H1 (cell line): ENCODE measurements at regions not wholly inside any gene's neighbourhood (a gene's known extent, or its start where the extent isn't known, plus 50 kb on each side); places are given as distances from the start of the nearest gene placed in this dataset.

Experiments used
- CTCF ChIA-PET: fragments of 300-600 bp; sonication (Branson Sonifier 250); formaldehyde crosslinking; loops from one replicate; lab custom pipeline; 2021; ENCODE audit not compliant: partially characterized antibody; lab: Charles Lee
- POLR2A ChIA-PET: fragments of 300-600 bp; sonication (Branson Sonifier 250); formaldehyde crosslinking; loops from one replicate; lab custom pipeline; 2021; ENCODE audit warnings: inconsistent platforms; ENCODE audit not compliant: partially characterized antibody; lab: Charles Lee
- DNase-seq, 2 experiments: peaks; one replicate each; pipeline versions ENCODE4 v3.0.0 to v3.0.0-alpha.2; 2010 to 2022; ENCODE audit warnings: low spot score in 2 of 2, low read depth in 1 of 2, mixed read lengths in 1 of 2
- FAIRE-seq: peaks from 2 replicates; lab custom pipeline; 2011; peaks lifted over from hg19 to GRCh38; lab: Jason Lieb, UNC
- H2AFZ ChIP-seq: 2 replicates; pipeline ENCODE4 v1.8.1; 2012; ENCODE audit warnings: low read length, inconsistent platforms
- H2AK5ac ChIP-seq: 2 replicates; pipeline ENCODE4 v1.6.1; 2013; ENCODE audit warnings: low read depth, low read length
- H2BK120ac ChIP-seq: replicated peaks from 2 replicates; pipeline ENCODE3; 2013; ENCODE audit warnings: low read depth, low read length, inconsistent platforms
- H2BK12ac ChIP-seq: 2 replicates; pipeline ENCODE4 v1.6.1; 2013; ENCODE audit warnings: low read depth, low read length
- H2BK15ac ChIP-seq: 2 replicates; pipeline ENCODE4 v1.6.1; 2013; ENCODE audit warnings: low read length
- H2BK20ac ChIP-seq: 2 replicates; pipeline ENCODE4 v1.6.1; 2013; ENCODE audit warnings: low read length
- H2BK5ac ChIP-seq: 2 replicates; pipeline ENCODE4 v1.6.1; 2013; ENCODE audit warnings: low read depth, low read length
- H3K14ac ChIP-seq: 2 replicates; pipeline ENCODE4 v1.6.1; 2013; ENCODE audit warnings: inconsistent platforms; ENCODE audit not compliant: insufficient read length
- H3K18ac ChIP-seq: 2 replicates; pipeline ENCODE4 v1.6.1; 2013; ENCODE audit warnings: low read length; ENCODE audit errors: extremely low read depth
- H3K23ac ChIP-seq: 2 replicates; pipeline ENCODE4 v1.6.1; 2013; ENCODE audit warnings: inconsistent platforms; ENCODE audit not compliant: insufficient read length
- H3K23me2 ChIP-seq: 2 replicates; pipeline ENCODE4 v1.6.1; 2013; ENCODE audit warnings: low read depth, low read length
- H3K27ac ChIP-seq: 2 replicates; pipeline ENCODE4 v1.6.1; 2011; ENCODE audit warnings: low read depth, low read length, inconsistent platforms
- H3K27me3 ChIP-seq, 4 experiments: replicated peaks in 1 of 4; 1 replicate in 1 of 4; 2 replicates in 3 of 4; pipeline versions ENCODE4 v1.6.1 to v1.8.1; 2011 to 2013; ENCODE audit warnings: low read length in 3 of 4, mild to moderate bottlenecking in 3 of 4, inconsistent platforms in 2 of 4, mixed read lengths in 2 of 4, moderate library complexity in 1 of 4; ENCODE audit not compliant: control insufficient read depth in 3 of 4, insufficient read depth in 3 of 4; ENCODE audit errors: extremely low read depth in 1 of 4
- H3K36me3 ChIP-seq, 4 experiments: 2 replicates each; pipeline versions ENCODE4 v1.6.1 to v1.8.1; 2011 to 2013; ENCODE audit warnings: mild to moderate bottlenecking in 4 of 4, low read length in 3 of 4, moderate library complexity in 2 of 4, control low read depth in 1 of 4, inconsistent platforms in 1 of 4; ENCODE audit not compliant: insufficient read depth in 4 of 4, control insufficient read depth in 2 of 4
- H3K4ac ChIP-seq: replicated peaks from 2 replicates; pipeline ENCODE3; 2013; ENCODE audit warnings: low read length, low read depth, mixed read lengths, inconsistent platforms; ENCODE audit not compliant: insufficient read length
- H3K4me1 ChIP-seq, 4 experiments: replicated peaks in 1 of 4; 1 replicate in 1 of 4; 2 replicates in 3 of 4; pipeline versions ENCODE4 v1.6.1 to v1.8.1; 2011 to 2013; ENCODE audit warnings: low read length in 3 of 4, inconsistent platforms in 2 of 4, mixed read lengths in 1 of 4; ENCODE audit not compliant: insufficient read depth in 4 of 4, control insufficient read depth in 3 of 4
- H3K4me2 ChIP-seq, 2 experiments: 2 replicates each; pipeline versions ENCODE4 v1.6.1 to v1.8.1; 2011 to 2013; ENCODE audit warnings: low read depth in 2 of 2, low read length in 2 of 2, control low read depth in 1 of 2, inconsistent platforms in 1 of 2, mild to moderate bottlenecking in 1 of 2; ENCODE audit not compliant: insufficient read depth in 1 of 2
- H3K4me3 ChIP-seq, 4 experiments: fragments of 200-600, 300-600 bp in 1 of 4; sonication (generic), shearing (Covaris generic), sonication (Bioruptor Twin) in 1 of 4; 2 replicates each; pipeline versions ENCODE4 v1.5.1 to v1.8.1; 2011 to 2016; ENCODE audit warnings: low read length in 4 of 4, low read depth in 3 of 4, control low read depth in 2 of 4, inconsistent platforms in 2 of 4, mild to moderate bottlenecking in 2 of 4, mixed read lengths in 1 of 4, moderate library complexity in 1 of 4; ENCODE audit not compliant: insufficient read depth in 2 of 4; ENCODE audit errors: extremely low read depth in 1 of 4
- H3K56ac ChIP-seq: replicated peaks from 2 replicates; pipeline ENCODE3; 2013; ENCODE audit warnings: low read depth, mild to moderate bottlenecking, mixed read lengths, low read length, inconsistent platforms; ENCODE audit not compliant: insufficient read length
- H3K79me1 ChIP-seq: 2 replicates; pipeline ENCODE4 v1.6.1; 2013; ENCODE audit warnings: low read depth, low read length, control low read depth
- H3K79me2 ChIP-seq, 2 experiments: 2 replicates each; pipeline versions ENCODE4 v1.6.1 to v1.8.1; 2012 to 2013; ENCODE audit warnings: low read length in 2 of 2, mild to moderate bottlenecking in 2 of 2, inconsistent platforms in 1 of 2; ENCODE audit not compliant: insufficient read depth in 2 of 2, control insufficient read depth in 1 of 2
- H3K9ac ChIP-seq, 4 experiments: replicated peaks in 1 of 4; 1 replicate in 1 of 4; 2 replicates in 3 of 4; pipeline versions ENCODE4 v1.6.1 to v1.8.1; 2011 to 2013; ENCODE audit warnings: low read depth in 3 of 4, low read length in 3 of 4, control low read depth in 2 of 4, mild to moderate bottlenecking in 2 of 4, moderate library complexity in 2 of 4, inconsistent platforms in 1 of 4; ENCODE audit errors: extremely low read depth in 1 of 4
- H3K9me3 ChIP-seq, 2 experiments: 2 replicates each; pipeline versions ENCODE4 v1.6.1 to v1.8.1; 2012 to 2013; ENCODE audit warnings: mild to moderate bottlenecking in 2 of 2, moderate library complexity in 2 of 2, control low read depth in 1 of 2, inconsistent platforms in 1 of 2, low read depth in 1 of 2, low read length in 1 of 2, mixed read lengths in 1 of 2; ENCODE audit not compliant: insufficient read depth in 2 of 2
- H4K20me1 ChIP-seq, 2 experiments: replicated peaks in 1 of 2; 2 replicates each; pipeline versions ENCODE3 to v1.8.1; 2011 to 2013; ENCODE audit warnings: inconsistent platforms in 2 of 2, low read length in 2 of 2, mild to moderate bottlenecking in 1 of 2; ENCODE audit not compliant: insufficient read depth in 2 of 2, control insufficient read depth in 1 of 2
- H4K5ac ChIP-seq: 2 replicates; pipeline ENCODE4 v1.6.1; 2013; ENCODE audit warnings: low read length, low read depth, mixed read lengths, inconsistent platforms; ENCODE audit not compliant: insufficient read length
- H4K8ac ChIP-seq: 2 replicates; pipeline ENCODE4 v1.8.0; 2013; ENCODE audit warnings: mild to moderate bottlenecking, moderate library complexity, low read length, inconsistent platforms; ENCODE audit not compliant: insufficient read depth; ENCODE audit errors: extremely low read depth
- H4K91ac ChIP-seq: replicated peaks from 2 replicates; pipeline ENCODE3; 2013; ENCODE audit warnings: low read length, mixed read lengths, inconsistent platforms; ENCODE audit not compliant: insufficient read length
- CREB1 ChIP-seq: IDR thresholded peaks from 2 replicates; pipeline ENCODE4 v1.6.1; 2012; ENCODE audit warnings: inconsistent platforms
- RXRA ChIP-seq: IDR thresholded peaks from 2 replicates; pipeline ENCODE4 v1.6.1; 2011; ENCODE audit warnings: low read depth, mild to moderate bottlenecking, low read length, moderate library complexity; ENCODE audit not compliant: insufficient read depth
- WGBS, 2 experiments: shearing (Covaris generic) in 1 of 2; methylation state at CpG; one replicate each; pipeline versions ENCODE4 v1.1.6 to v1.1.7; 2013 to 2015; ENCODE audit warnings: low lambda C conversion rate in 2 of 2, mixed read lengths in 2 of 2, inconsistent platforms in 1 of 2, low coverage in 1 of 2, missing lambda C conversion rate in 1 of 2; ENCODE audit not compliant: insufficient replicate concordance in 2 of 2, insufficient coverage in 1 of 2, insufficient read length in 1 of 2; ENCODE audit errors: extremely low coverage in 1 of 2, missing lambda C conversion rate in 1 of 2; 5-methylcytosine and 5-hydroxymethylcytosine counted together

DNA sequence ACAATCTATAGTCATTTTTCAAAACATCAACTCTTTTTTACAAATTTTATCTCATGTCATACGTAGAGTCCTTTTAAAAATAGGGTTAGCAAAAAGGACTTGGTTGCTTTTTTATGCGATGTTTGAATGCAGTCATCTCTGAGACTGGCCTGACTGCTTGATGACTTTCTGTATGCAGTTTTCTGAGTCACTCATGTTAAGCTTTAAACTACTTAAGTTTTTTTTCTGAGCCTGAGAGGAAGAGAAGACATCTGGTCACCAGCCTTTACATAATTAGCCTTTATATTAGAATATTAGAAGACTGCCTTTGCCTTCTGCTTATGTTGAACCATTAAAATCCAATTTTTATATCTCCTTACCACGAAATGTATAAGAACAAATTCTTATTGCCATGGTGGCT lies 834.4 kb upstream of the MBL2 start:
- WGBS, 2 experiments = 84 to 100% methylated on average over 1 to 3 of the region's 3 CpGs
- no peak overlapping the region for H2AFZ ChIP-seq
- no peak overlapping the region for H2BK120ac ChIP-seq
- no peak overlapping the region for H3K4ac ChIP-seq
- H4K91ac ChIP-seq = no peak overlapping the region
- H3K14ac ChIP-seq = no peak overlapping the region
- H3K27me3 ChIP-seq = no peaks in the 10 kb centered on the region
- H2BK15ac ChIP-seq = no peak overlapping the region
- no peak overlapping the region for H3K56ac ChIP-seq
- H2BK5ac ChIP-seq = no peak overlapping the region
- H3K4me2 ChIP-seq = no peak overlapping the region
- no peak for DNase-seq
- H4K8ac ChIP-seq = no peak overlapping the region
- no peak for FAIRE-seq
- H3K4me3 ChIP-seq = no peak overlapping the region
- no peak overlapping the region for H2BK12ac ChIP-seq
- H3K23ac ChIP-seq = no peak overlapping the region
- H3K79me1 ChIP-seq = no peaks in the 10 kb centered on the region
- no peak overlapping the region for H3K9ac ChIP-seq
- no peaks in the 10 kb centered on the region for H3K9me3 ChIP-seq
- no peaks in the 10 kb centered on the region; a peak in 1 of 8 replicates for H3K36me3 ChIP-seq
- no peak overlapping the region for H2BK20ac ChIP-seq
- H4K20me1 ChIP-seq = no peaks in the 10 kb centered on the region
- POLR2A ChIA-PET = no interaction called here
- no peaks in the 10 kb centered on the region for H3K79me2 ChIP-seq
- no peak overlapping the region for H2AK5ac ChIP-seq
- CTCF ChIA-PET = interaction anchor here (0.6 to 0.7 kb wide), 3 partner anchors 232 to 789 kb away, joined by 3 read pairs; no protein-coding TSS in a partner anchor
- no peak overlapping the region for H3K18ac ChIP-seq
- H3K27ac ChIP-seq = no peak overlapping the region
- H3K4me1 ChIP-seq = no peaks in the 10 kb centered on the region
- no peak overlapping the region for H4K5ac ChIP-seq
- no peaks in the 10 kb centered on the region for H3K23me2 ChIP-seq
- TF ChIP-seq RXRA (no peak), CREB1 (no peak)
